Ishikawa (cell line): ENCODE measurements at regions not wholly inside any gene's neighbourhood (a gene's known extent, or its start where the extent isn't known, plus 50 kb on each side); places are given as distances from the start of the nearest gene placed in this dataset.
A peak's percentile ranks its signal among the peaks of the same experiment; 100 is the strongest.

Experiments used
- CEBPB ChIP-seq: IDR thresholded peaks from 2 replicates; pipeline ENCODE4 v1.6.1; 2012
- CREB1 ChIP-seq: IDR thresholded peaks from 2 replicates; pipeline ENCODE4 v1.6.1; 2012; ENCODE audit warnings: low read depth
- EGR1 ChIP-seq: IDR thresholded peaks from 2 replicates; pipeline ENCODE4 v1.6.1; 2012
- EP300 ChIP-seq: IDR thresholded peaks from 2 replicates; pipeline ENCODE4 v1.6.1; 2012; ENCODE audit warnings: borderline replicate concordance
- FOXM1 ChIP-seq: IDR thresholded peaks from 2 replicates; pipeline ENCODE4 v1.6.1; 2012; ENCODE audit warnings: low read depth, borderline replicate concordance
- MAX ChIP-seq: IDR thresholded peaks from 2 replicates; pipeline ENCODE4 v1.6.1; 2012
- NFIC ChIP-seq: IDR thresholded peaks from 2 replicates; pipeline ENCODE4 v1.6.1; 2012
- RAD21 ChIP-seq: IDR thresholded peaks from 2 replicates; pipeline ENCODE4 v1.6.1; 2012; ENCODE audit warnings: low read depth
- REST ChIP-seq: IDR thresholded peaks from 2 replicates; pipeline ENCODE4 v1.6.1; 2012; ENCODE audit warnings: low read depth, mild to moderate bottlenecking
- TAF1 ChIP-seq: IDR thresholded peaks from 2 replicates; pipeline ENCODE4 v1.6.1; 2012; ENCODE audit warnings: low read depth, mild to moderate bottlenecking
- TCF12 ChIP-seq: IDR thresholded peaks from 2 replicates; pipeline ENCODE4 v1.6.1; 2012; ENCODE audit warnings: low read depth
- TEAD4 ChIP-seq: IDR thresholded peaks from 2 replicates; pipeline ENCODE4 v1.6.1; 2012
- USF1 ChIP-seq: IDR thresholded peaks from 2 replicates; pipeline ENCODE4 v1.6.1; 2012
- YY1 ChIP-seq: IDR thresholded peaks from 2 replicates; pipeline ENCODE4 v1.6.1; 2012; ENCODE audit warnings: low read depth
- ZBTB7A ChIP-seq: IDR thresholded peaks from 2 replicates; pipeline ENCODE4 v1.6.1; 2012; ENCODE audit warnings: low read depth

GRCh38 chr5:138702166-138703077, 50.8 kb upstream of the CTNNA1 start:
- TF ChIP-seq EP300 (no peak), CEBPB (0 out of 2 replicates have a peak, but pooled peaks have one; percentile 28)

GRCh38 chr5:138701678-138702077, 51.5 kb upstream of the CTNNA1 start:
- TF ChIP-seq NFIC (no peak; the same call in 1 of the 2 replicates), CREB1 (no peak), EP300 (no peak), TCF12 (no peak), CEBPB (no peak), REST (no peak)

GRCh38 chr5:138700581-138701362, 52.5 kb upstream of the CTNNA1 start:
- TF ChIP-seq YY1 (no peak), REST (no peak), CEBPB (no peak), ZBTB7A (no peak), NFIC (no peak), TCF12 (no peak), USF1 (no peak), CREB1 (no peak), EGR1 (no peak), EP300 (no peak), RAD21 (no peak), TEAD4 (no peak), TAF1 (no peak), MAX (no peak), FOXM1 (no peak)

- TF ChIP-seq CEBPB (no peak), TEAD4 (no peak), EP300 (no peak), CREB1 (no peak), REST (no peak), ZBTB7A (no peak), YY1 (no peak), NFIC (no peak), MAX (no peak)
These were observed 53.7 kb upstream of the CTNNA1 start for GRCh38 chr5:138699482-138699881.
